Bronchial epithelial cell (primary cell): ENCODE measurements at regions not wholly inside any gene's neighbourhood (a gene's known extent, or its start where the extent isn't known, plus 50 kb on each side); places are given as distances from the start of the nearest gene placed in this dataset.

Experiments used
- DNase-seq: peaks from one replicate; pipeline ENCODE4 v3.0.0-alpha.2; 2010; ENCODE audit warnings: low read depth
- FAIRE-seq: peaks from 2 replicates; lab custom pipeline; 2011; peaks lifted over from hg19 to GRCh38; lab: Jason Lieb, UNC
- H3K27me3 ChIP-seq: 2 replicates; pipeline ENCODE4 v1.5.1; 2011; ENCODE audit warnings: low read length; ENCODE audit not compliant: control insufficient read depth, insufficient read depth
- H3K36me3 ChIP-seq: 2 replicates; pipeline ENCODE4 v1.5.1; 2011; ENCODE audit warnings: low read length; ENCODE audit not compliant: control insufficient read depth, insufficient read depth
- H3K4me3 ChIP-seq: 2 replicates; pipeline ENCODE4 v1.5.1; 2011; ENCODE audit warnings: mild to moderate bottlenecking, low read depth, low read length, control low read depth
- TF ChIP-seq, protein P1 (sequence below): IDR thresholded peaks from 2 replicates; pipeline ENCODE4 v1.5.1; 2011; ENCODE audit warnings: mild to moderate bottlenecking, moderate library complexity, low read length, control low read depth, inconsistent platforms; ENCODE audit not compliant: insufficient read depth, severe bottlenecking

DNA sequence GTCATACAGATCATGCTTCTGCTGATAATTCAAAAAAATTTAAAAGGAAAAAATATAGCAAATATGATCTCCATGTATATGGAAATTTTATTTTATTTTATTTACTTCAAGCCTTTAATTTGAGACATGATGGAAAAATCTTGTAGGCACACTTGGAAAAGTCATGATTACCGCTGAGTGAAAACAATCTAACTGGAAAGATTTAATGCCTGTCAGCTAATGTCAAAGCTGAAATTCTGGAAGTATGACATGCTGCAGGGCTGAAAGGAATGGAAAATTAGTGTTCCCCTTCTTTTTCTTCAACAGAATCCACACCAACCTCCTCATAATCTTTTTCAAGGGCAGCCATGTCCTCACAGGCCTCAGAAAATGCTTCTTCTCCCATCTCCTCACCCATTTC is 58.2 kb downstream of the RPRM start:
- no peaks in the 10 kb centered on the region for H3K27me3 ChIP-seq
- FAIRE-seq (no peak), DNase-seq (no peak)
- H3K36me3 ChIP-seq = no peaks in the 10 kb centered on the region
- TF ChIP-seq, protein P1, sequence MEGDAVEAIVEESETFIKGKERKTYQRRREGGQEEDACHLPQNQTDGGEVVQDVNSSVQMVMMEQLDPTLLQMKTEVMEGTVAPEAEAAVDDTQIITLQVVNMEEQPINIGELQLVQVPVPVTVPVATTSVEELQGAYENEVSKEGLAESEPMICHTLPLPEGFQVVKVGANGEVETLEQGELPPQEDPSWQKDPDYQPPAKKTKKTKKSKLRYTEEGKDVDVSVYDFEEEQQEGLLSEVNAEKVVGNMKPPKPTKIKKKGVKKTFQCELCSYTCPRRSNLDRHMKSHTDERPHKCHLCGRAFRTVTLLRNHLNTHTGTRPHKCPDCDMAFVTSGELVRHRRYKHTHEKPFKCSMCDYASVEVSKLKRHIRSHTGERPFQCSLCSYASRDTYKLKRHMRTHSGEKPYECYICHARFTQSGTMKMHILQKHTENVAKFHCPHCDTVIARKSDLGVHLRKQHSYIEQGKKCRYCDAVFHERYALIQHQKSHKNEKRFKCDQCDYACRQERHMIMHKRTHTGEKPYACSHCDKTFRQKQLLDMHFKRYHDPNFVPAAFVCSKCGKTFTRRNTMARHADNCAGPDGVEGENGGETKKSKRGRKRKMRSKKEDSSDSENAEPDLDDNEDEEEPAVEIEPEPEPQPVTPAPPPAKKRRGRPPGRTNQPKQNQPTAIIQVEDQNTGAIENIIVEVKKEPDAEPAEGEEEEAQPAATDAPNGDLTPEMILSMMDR = no peak
- no peak overlapping the region for H3K4me3 ChIP-seq

DNA sequence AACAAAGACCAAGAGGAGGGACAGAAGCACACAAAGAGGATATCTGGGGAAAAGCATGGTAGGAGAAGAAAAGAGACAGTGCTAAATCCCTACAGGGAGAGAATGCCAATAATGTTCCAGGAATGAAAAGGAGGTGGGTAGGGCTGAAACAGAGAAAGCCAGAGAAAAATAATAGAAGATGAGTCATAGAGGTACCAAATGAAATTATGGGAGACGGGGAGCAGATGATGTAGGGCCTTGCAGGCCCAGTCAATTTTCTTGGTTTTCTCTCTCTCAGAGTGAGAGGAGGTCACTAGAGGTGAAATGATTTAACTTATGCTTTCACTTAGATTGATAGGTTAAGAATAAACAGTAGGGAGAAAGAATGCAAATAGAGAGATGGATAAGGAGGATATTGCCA is 61.5 kb downstream of the RPRM start:
- H3K36me3 ChIP-seq = no peaks in the 10 kb centered on the region
- DNase-seq (no peak), FAIRE-seq (no peak)
- TF ChIP-seq, protein P1 = no peak
- no peak overlapping the region for H3K4me3 ChIP-seq
- H3K27me3 ChIP-seq = no peaks in the 10 kb centered on the region

DNA sequence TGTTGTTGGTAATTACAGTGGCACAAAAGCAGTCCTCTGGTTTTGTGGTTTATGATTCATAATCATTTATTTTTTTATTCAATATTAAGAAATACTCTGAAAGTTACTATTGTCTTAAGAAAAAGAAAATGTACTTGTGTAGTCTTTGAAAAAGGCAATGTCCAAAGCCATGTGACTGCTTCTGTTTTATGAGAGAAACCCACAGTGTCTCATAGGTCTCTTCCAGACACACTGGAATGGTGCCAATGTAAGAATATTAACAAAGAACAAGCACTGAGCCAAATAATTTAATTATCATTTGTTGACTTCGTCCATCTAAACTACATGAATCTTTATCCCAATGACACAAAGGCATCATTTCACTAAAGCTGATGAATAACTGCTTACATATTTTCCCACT is 62.5 kb downstream of the RPRM start:
- peak; percentile 6 for DNase-seq
- H3K4me3 ChIP-seq = no peak overlapping the region
- H3K36me3 ChIP-seq = no peaks in the 10 kb centered on the region
- FAIRE-seq = no peak
- no peaks in the 10 kb centered on the region for H3K27me3 ChIP-seq
- TF ChIP-seq, protein P1 = no peak

DNA sequence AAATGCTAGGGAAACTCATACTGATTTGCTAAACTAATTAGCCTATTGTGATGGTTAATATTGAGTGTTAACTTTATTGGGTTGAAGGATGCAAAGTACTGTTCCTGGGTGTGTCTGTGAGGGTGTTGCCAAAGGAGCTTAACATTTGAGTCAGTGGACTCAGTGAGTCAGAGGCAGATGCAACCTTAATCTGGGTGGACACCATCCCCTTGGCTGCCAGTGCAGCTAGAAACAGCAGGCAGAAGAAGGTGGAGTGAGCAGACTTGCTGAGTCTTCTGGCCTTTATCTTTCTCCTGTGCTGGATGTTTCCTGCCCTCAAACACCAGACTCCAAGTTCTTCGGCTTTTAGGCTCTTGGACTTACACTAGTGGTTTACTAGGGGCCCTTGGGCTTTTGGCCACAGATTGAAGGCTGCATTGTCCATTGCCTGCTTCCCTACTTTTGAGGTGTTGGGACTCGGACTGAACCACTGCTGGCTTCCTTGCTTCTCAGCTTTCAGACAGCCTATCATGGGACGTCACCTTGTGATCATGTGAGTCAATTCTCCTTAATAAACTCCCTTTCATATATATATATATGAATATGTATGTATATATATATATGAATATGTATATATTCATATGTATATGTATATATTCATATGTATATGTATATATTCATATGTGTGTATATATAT is 69.7 kb downstream of the RPRM start:
- Histone ChIP-seq H3K36me3 (no peaks in the 10 kb centered on the region), H3K27me3 (no peaks in the 10 kb centered on the region), H3K4me3 (no peak overlapping the region)
- TF ChIP-seq, protein P1 = no peak
- FAIRE-seq = no peak
- DNase-seq = peak; percentile 71

DNA sequence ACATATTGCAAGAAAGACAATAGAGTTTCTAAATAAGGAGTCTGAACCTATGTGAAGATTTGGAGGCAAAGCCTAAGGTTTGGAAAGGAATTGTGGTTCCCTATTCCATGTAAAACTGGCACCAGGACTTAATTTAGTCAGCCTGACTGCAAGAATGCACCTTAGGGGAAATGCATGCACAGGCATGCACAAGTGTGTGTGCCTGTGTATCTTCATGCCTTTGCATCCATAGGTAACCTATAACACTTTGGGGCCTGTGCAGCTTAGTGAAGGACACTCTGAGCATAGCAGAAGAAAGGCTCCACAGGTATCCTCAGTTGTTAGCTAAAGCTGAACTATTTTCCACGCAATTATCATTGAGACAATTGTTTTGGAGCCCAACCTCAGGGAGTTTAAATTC is 73.4 kb downstream of the RPRM start:
- Histone ChIP-seq H3K36me3 (no peaks in the 10 kb centered on the region), H3K27me3 (no peaks in the 10 kb centered on the region), H3K4me3 (no peak overlapping the region)
- TF ChIP-seq, protein P1 = no peak
- DNase-seq = peak; percentile 92
- no peak for FAIRE-seq

DNA sequence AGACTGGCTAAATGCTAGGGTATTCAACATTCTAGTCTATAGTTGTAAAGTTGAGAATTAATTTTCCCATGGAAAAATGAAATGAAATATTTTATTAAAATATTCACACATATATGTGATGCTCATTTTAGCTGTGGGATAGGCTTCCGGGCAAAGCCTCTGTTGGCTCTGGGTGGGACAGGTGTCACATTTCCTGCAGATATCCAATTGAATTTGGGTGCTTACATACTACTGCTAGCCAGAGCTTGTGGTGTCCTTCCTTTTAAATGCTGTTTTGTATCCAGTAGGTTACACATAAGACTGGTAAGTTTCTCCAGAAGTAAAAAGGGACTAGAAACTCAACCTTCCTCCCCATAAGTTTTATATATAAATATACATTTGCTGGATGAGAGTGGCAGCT is 73.8 kb downstream of the RPRM start:
- Histone ChIP-seq H3K4me3 (no peak overlapping the region), H3K36me3 (no peaks in the 10 kb centered on the region), H3K27me3 (no peaks in the 10 kb centered on the region)
- DNase-seq (no peak), FAIRE-seq (no peak)
- TF ChIP-seq, protein P1 = no peak
